SK-N-SH treated with all-trans-retinoic acid at 6 μM for 48 hours (cell line): ENCODE measurements at regions not wholly inside any gene's neighbourhood (a gene's known extent, or its start where the extent isn't known, plus 50 kb on each side); places are given as distances from the start of the nearest gene placed in this dataset.

Experiments
- ATAC-seq: fragments of 200-7000 bp; cut with Tn5 transposase; 3 replicates; pipeline ENCODE4 v1.9.1; 2020; ENCODE audit warnings: mild to moderate bottlenecking, moderate library complexity
- ARNTL ChIP-seq: fragments of 450-650 bp; formaldehyde crosslinking; IDR thresholded peaks from 2 replicates; pipeline ENCODE4 v1.5.0; 2020; ENCODE audit warnings: low read depth, mild to moderate bottlenecking, moderate library complexity, borderline replicate concordance
- CSDC2 ChIP-seq: fragments of 250-450 bp; sonication (Bioruptor Pico); IDR thresholded peaks from 2 replicates; pipeline ENCODE4 v1.5.0; 2020; ENCODE audit warnings: mild to moderate bottlenecking, moderate library complexity
- CSRNP3 ChIP-seq: fragments of 250-450 bp; sonication (Bioruptor Pico); IDR thresholded peaks from 2 replicates; pipeline ENCODE4 v1.5.1; 2021; ENCODE audit warnings: mild to moderate bottlenecking, moderate library complexity
- ESRRG ChIP-seq: fragments of 250-450 bp; sonication (Bioruptor Pico); IDR thresholded peaks from 2 replicates; pipeline ENCODE4 v1.6.1; 2021; ENCODE audit warnings: mild to moderate bottlenecking
- ISL1 ChIP-seq: fragments of 250-450 bp; sonication (Bioruptor Pico); IDR thresholded peaks from 2 replicates; pipeline ENCODE4 v2.1.2; 2022; ENCODE audit warnings: mild to moderate bottlenecking, moderate library complexity
- OSR1 ChIP-seq: fragments of 250-450 bp; sonication (Bioruptor Pico); IDR thresholded peaks from 2 replicates; pipeline ENCODE4 v1.8.0; 2022; ENCODE audit warnings: moderate library complexity, mild to moderate bottlenecking, inconsistent platforms
- PATZ1 ChIP-seq: fragments of 250-450 bp; sonication (Bioruptor Pico); IDR thresholded peaks from 2 replicates; pipeline ENCODE4 v1.8.0; 2020; ENCODE audit warnings: mild to moderate bottlenecking, moderate library complexity, borderline replicate concordance
- POU6F1 ChIP-seq: fragments of 250-450 bp; sonication (Bioruptor Pico); IDR thresholded peaks from 2 replicates; pipeline ENCODE4 v1.8.0; 2021; ENCODE audit warnings: low read depth, mild to moderate bottlenecking, moderate library complexity, borderline replicate concordance
- PPARA ChIP-seq: fragments of 250-450 bp; sonication (Bioruptor Pico); IDR thresholded peaks from 2 replicates; pipeline ENCODE4 v1.5.0; 2020; ENCODE audit warnings: mild to moderate bottlenecking, borderline replicate concordance
- SNAI2 ChIP-seq: fragments of 250-450 bp; sonication (Bioruptor Pico); IDR thresholded peaks from 2 replicates; pipeline ENCODE4 v1.5.0; 2020; ENCODE audit warnings: mild to moderate bottlenecking, moderate library complexity
- TCF4 ChIP-seq: fragments of 250-450 bp; sonication (Bioruptor Pico); IDR thresholded peaks from 2 replicates; pipeline ENCODE4 v1.8.0; 2021; ENCODE audit warnings: mild to moderate bottlenecking, moderate library complexity, borderline replicate concordance
- TOX ChIP-seq: fragments of 250-450 bp; sonication (Bioruptor Pico); IDR thresholded peaks from 2 replicates; pipeline ENCODE4 v1.8.0; 2021; ENCODE audit warnings: mild to moderate bottlenecking, moderate library complexity, borderline replicate concordance
- ZNF565 ChIP-seq: fragments of 450-650 bp; formaldehyde crosslinking; conservative IDR thresholded peaks from 2 replicates; pipeline ENCODE4 v1.5.0; 2020; ENCODE audit warnings: low read depth, mild to moderate bottlenecking, moderate library complexity
- ZNF70 ChIP-seq: fragments of 450-650 bp; formaldehyde crosslinking; IDR thresholded peaks from 2 replicates; pipeline ENCODE4 v1.5.0; 2020; ENCODE audit warnings: mild to moderate bottlenecking, moderate library complexity

- no peak for TF ChIP-seq CSRNP3 (CRISPR knock-in tag)
- TF ChIP-seq, all 23 proteins: peak for 0
Measured at GRCh38 chr21:18771845-18772380, 368.3 kb upstream of the TMPRSS15 start (continued).

- TF ChIP-seq OSR1 (CRISPR knock-in tag) (no peak), ZNF565 (CRISPR knock-in tag) (no peak), PATZ1 (no peak), POU6F1 (CRISPR knock-in tag) (no peak)
- no peak for ATAC-seq
Measured at GRCh38 chr21:18772404-18772803, 368.8 kb upstream of the TMPRSS15 start.

- TF ChIP-seq POU6F1 (CRISPR knock-in tag) (no peak), PPARA (CRISPR knock-in tag) (no peak), PATZ1 (no peak)
- ATAC-seq = no peak
Measured at GRCh38 chr21:18772897-18773296, 369.3 kb upstream of the TMPRSS15 start.

- TF ChIP-seq TCF4 (CRISPR knock-in tag) (no peak), TOX (CRISPR knock-in tag) (no peak), CSRNP3 (CRISPR knock-in tag) (no peak), ZNF565 (CRISPR knock-in tag) (no peak), ESRRG (CRISPR knock-in tag) (no peak), SNAI2 (CRISPR knock-in tag) (no peak), PATZ1 (no peak), ARNTL (CRISPR knock-in tag) (no peak), ISL1 (CRISPR knock-in tag) (no peak), ZNF70 (no peak), OSR1 (CRISPR knock-in tag) (no peak), CSDC2 (CRISPR knock-in tag) (no peak)
- ATAC-seq = no peak
Measured at GRCh38 chr21:18776936-18777335, 373.4 kb upstream of the TMPRSS15 start.
